Mesenchymal stem cell (in vitro differentiated cells and primary cell): ENCODE measurements at regions not wholly inside any gene's neighbourhood (a gene's known extent, or its start where the extent isn't known, plus 50 kb on each side); places are given as distances from the start of the nearest gene placed in this dataset.
A peak's percentile ranks its signal among the peaks of the same experiment; 100 is the strongest.

Source experiments
- DNase-seq: peaks from one replicate; pipeline ENCODE4 v3.0.0-alpha.2; 2013
- H2AFZ ChIP-seq: one replicate; pipeline ENCODE4 v1.6.1; 2013; ENCODE audit warnings: low read depth, mild to moderate bottlenecking, control low read depth, inconsistent platforms, low read length, moderate library complexity
- H2AK5ac ChIP-seq: 2 replicates; pipeline ENCODE4 v1.6.1; 2013; ENCODE audit warnings: low read length, moderate library complexity, mild to moderate bottlenecking, inconsistent platforms; ENCODE audit not compliant: severe bottlenecking
- H2BK120ac ChIP-seq: one replicate; pipeline ENCODE4 v1.6.1; 2013; ENCODE audit warnings: low read depth, mild to moderate bottlenecking, inconsistent platforms, low read length, moderate library complexity
- H2BK12ac ChIP-seq, 2 experiments: one replicate each; pipeline ENCODE4 v1.6.1; 2013; ENCODE audit warnings: inconsistent platforms in 2 of 2, low read length in 2 of 2, mild to moderate bottlenecking in 2 of 2, moderate library complexity in 2 of 2, control low read depth in 1 of 2
- H2BK15ac ChIP-seq: one replicate; pipeline ENCODE4 v1.6.1; 2013; ENCODE audit warnings: mild to moderate bottlenecking, low read depth, inconsistent platforms; ENCODE audit not compliant: poor library complexity, severe bottlenecking
- H2BK5ac ChIP-seq: 2 replicates; pipeline ENCODE4 v1.6.1; 2013; ENCODE audit warnings: low read depth, mild to moderate bottlenecking, low read length, control low read depth, inconsistent platforms; ENCODE audit not compliant: poor library complexity, severe bottlenecking
- H3K14ac ChIP-seq, 2 experiments: one replicate each; pipeline ENCODE4 v1.6.1; 2013; ENCODE audit warnings: inconsistent platforms in 2 of 2, low read length in 2 of 2, control low read depth in 1 of 2, mild to moderate bottlenecking in 1 of 2, moderate library complexity in 1 of 2
- H3K18ac ChIP-seq, 2 experiments: one replicate each; pipeline ENCODE4 v1.6.1; 2013; ENCODE audit warnings: inconsistent platforms in 2 of 2, low read length in 2 of 2, control low read depth in 1 of 2, low read depth in 1 of 2, mild to moderate bottlenecking in 1 of 2
- H3K23ac ChIP-seq, 2 experiments: one replicate each; pipeline ENCODE4 v1.6.1; 2013; ENCODE audit warnings: inconsistent platforms in 2 of 2, low read length in 2 of 2, mild to moderate bottlenecking in 2 of 2, moderate library complexity in 2 of 2, control low read depth in 1 of 2
- H3K27ac ChIP-seq: 2 replicates; pipeline ENCODE4 v1.5.1; 2013; ENCODE audit warnings: mild to moderate bottlenecking, moderate library complexity, low read length, control low read depth, inconsistent platforms; ENCODE audit not compliant: poor library complexity, severe bottlenecking
- H3K27me3 ChIP-seq, 2 experiments: 2 replicates each; pipeline versions ENCODE4 v1.6.1 to v1.7.0; 2013; ENCODE audit warnings: low read length in 2 of 2, mild to moderate bottlenecking in 2 of 2, moderate library complexity in 2 of 2, control low read depth in 1 of 2, inconsistent platforms in 1 of 2; ENCODE audit not compliant: control insufficient read depth in 1 of 2, insufficient read depth in 1 of 2
- H3K36me3 ChIP-seq, 2 experiments: 2 replicates each; pipeline versions ENCODE4 v1.6.1 to v1.7.0; 2013; ENCODE audit warnings: low read length in 2 of 2, control low read depth in 1 of 2, inconsistent platforms in 1 of 2, low read depth in 1 of 2, mild to moderate bottlenecking in 1 of 2; ENCODE audit not compliant: insufficient read depth in 2 of 2, control insufficient read depth in 1 of 2
- H3K4ac ChIP-seq, 2 experiments: one replicate each; pipeline ENCODE4 v1.6.1; 2013; ENCODE audit warnings: inconsistent platforms in 2 of 2, low read length in 2 of 2, mild to moderate bottlenecking in 2 of 2, moderate library complexity in 2 of 2, control low read depth in 1 of 2, low read depth in 1 of 2
- H3K4me1 ChIP-seq: 2 replicates; pipeline ENCODE4 v1.6.1; 2013; ENCODE audit warnings: low read depth, low read length, control low read depth; ENCODE audit not compliant: control insufficient read depth, insufficient read depth
- H3K4me2 ChIP-seq: 2 replicates; pipeline ENCODE4 v1.6.1; 2013; ENCODE audit warnings: low read length, mild to moderate bottlenecking, inconsistent platforms; ENCODE audit not compliant: poor library complexity, severe bottlenecking
- H3K4me3 ChIP-seq, 2 experiments: 2 replicates each; pipeline versions ENCODE4 v1.5.1 to v1.7.0; 2013; ENCODE audit warnings: low read length in 2 of 2, mild to moderate bottlenecking in 2 of 2, control low read depth in 1 of 2, low read depth in 1 of 2; ENCODE audit not compliant: insufficient read depth in 1 of 2
- H3K79me1 ChIP-seq: replicated peaks from 2 replicates; pipeline ENCODE4 v1.6.1; 2013; ENCODE audit warnings: mild to moderate bottlenecking, control low read depth, low read length, inconsistent platforms; ENCODE audit not compliant: poor library complexity, severe bottlenecking
- H3K9ac ChIP-seq: 2 replicates; pipeline ENCODE4 v1.7.0; 2013; ENCODE audit warnings: mild to moderate bottlenecking, low read length, moderate library complexity
- H3K9me3 ChIP-seq: 2 replicates; pipeline ENCODE4 v1.7.0; 2013; ENCODE audit warnings: mild to moderate bottlenecking, low read length; ENCODE audit not compliant: control insufficient read depth
- H4K8ac ChIP-seq: one replicate; pipeline ENCODE4 v1.6.1; 2013; ENCODE audit warnings: inconsistent platforms, mild to moderate bottlenecking, low read length, moderate library complexity
- H4K91ac ChIP-seq: one replicate; pipeline ENCODE4 v1.6.1; 2013; ENCODE audit warnings: mild to moderate bottlenecking, low read length, inconsistent platforms
- WGBS: methylation state at CpG from one replicate; pipeline ENCODE4 v1.1.7; 2013; ENCODE audit warnings: mixed read lengths; 5-methylcytosine and 5-hydroxymethylcytosine counted together

GRCh38 chr2:164069540-164069939, 333.7 kb upstream of the FIGN start:
- Histone ChIP-seq H2BK5ac (no peak overlapping the region), H2BK15ac (no peak overlapping the region), H3K4me1 (no peaks in the 10 kb centered on the region), H3K27ac (no peak overlapping the region), H3K27me3 (no peaks in the 10 kb centered on the region), H3K4me3 (no peak overlapping the region), H4K8ac (no peak overlapping the region), H3K36me3 (no peaks in the 10 kb centered on the region), H4K91ac (no peak overlapping the region), H3K18ac (no peak overlapping the region), H2BK120ac (no peak overlapping the region), H3K14ac (no peak overlapping the region), H3K4ac (no peak overlapping the region), H2AFZ (no peak overlapping the region), H2AK5ac (no peak overlapping the region), H2BK12ac (no peak overlapping the region), H3K23ac (no peak overlapping the region), H3K79me1 (no peaks in the 10 kb centered on the region), H3K9ac (no peak overlapping the region), H3K9me3 (no peaks in the 10 kb centered on the region), H3K4me2 (no peak overlapping the region)
- no CpG with 5 or more reads among the region's 1 CpG for WGBS
- DNase-seq = no peak

- Histone ChIP-seq H2BK5ac (no peak overlapping the region), H2AFZ (no peak overlapping the region), H3K79me1 (no peaks in the 10 kb centered on the region), H4K8ac (no peak overlapping the region), H4K91ac (no peak overlapping the region), H2BK15ac (no peak overlapping the region), H3K36me3 (no peaks in the 10 kb centered on the region), H3K27me3 (no peaks in the 10 kb centered on the region), H2AK5ac (no peak overlapping the region), H3K18ac (no peak overlapping the region), H3K23ac (no peak overlapping the region), H3K4me1 (no peaks in the 10 kb centered on the region), H3K4ac (no peak overlapping the region), H2BK12ac (no peak overlapping the region), H3K27ac (no peak overlapping the region), H3K9me3 (no peaks in the 10 kb centered on the region), H3K14ac (no peak overlapping the region), H2BK120ac (no peak overlapping the region), H3K4me3 (no peak overlapping the region), H3K9ac (no peak overlapping the region), H3K4me2 (no peak overlapping the region)
- no peak for DNase-seq
Observed at GRCh38 chr2:164068063-164068462, 332.3 kb upstream of the FIGN start.

- DNase-seq = no peak
- WGBS = 67% methylated on average over 1 of the region's 1 CpG
Observed at GRCh38 chr2:164066095-164066494, 330.3 kb upstream of the FIGN start.

GRCh38 chr2:164065038-164065437, 329.2 kb upstream of the FIGN start:
- Histone ChIP-seq H3K18ac (no peak overlapping the region), H4K91ac (no peak overlapping the region), H3K23ac (no peak overlapping the region), H3K4me1 (no peaks in the 10 kb centered on the region), H3K9ac (no peak overlapping the region), H3K27me3 (no peaks in the 10 kb centered on the region), H2BK5ac (no peak overlapping the region), H3K14ac (no peak overlapping the region), H4K8ac (no peak overlapping the region), H3K4me3 (no peak overlapping the region), H3K27ac (no peak overlapping the region), H3K79me1 (no peaks in the 10 kb centered on the region), H2BK15ac (no peak overlapping the region), H2BK120ac (no peak overlapping the region), H3K4ac (no peak overlapping the region), H3K36me3 (no peaks in the 10 kb centered on the region), H2AK5ac (peak overlapping the region; percentile 19), H3K4me2 (no peak overlapping the region), H3K9me3 (no peaks in the 10 kb centered on the region), H2BK12ac (no peak overlapping the region), H2AFZ (no peak overlapping the region)
- no peak for DNase-seq
- 67% methylated on average over 2 of the region's 2 CpGs for WGBS

More at GRCh38 chr2:164066095-164066494, 330.3 kb upstream of the FIGN start:
- H4K91ac ChIP-seq = no peak overlapping the region
- no peaks in the 10 kb centered on the region for H3K9me3 ChIP-seq
- H2AFZ ChIP-seq = no peak overlapping the region
- H2AK5ac ChIP-seq = no peak overlapping the region
- H3K23ac ChIP-seq = no peak overlapping the region
- no peak overlapping the region for H3K9ac ChIP-seq
- H3K36me3 ChIP-seq = no peaks in the 10 kb centered on the region
- no peak overlapping the region for H2BK15ac ChIP-seq
- H3K79me1 ChIP-seq = no peaks in the 10 kb centered on the region
- H3K27ac ChIP-seq = no peak overlapping the region
- no peak overlapping the region for H2BK12ac ChIP-seq
- H2BK120ac ChIP-seq = no peak overlapping the region
- H3K27me3 ChIP-seq = no peaks in the 10 kb centered on the region
- H2BK5ac ChIP-seq = no peak overlapping the region
- no peak overlapping the region for H3K14ac ChIP-seq
- H3K18ac ChIP-seq = no peak overlapping the region
- H4K8ac ChIP-seq = no peak overlapping the region
- no peaks in the 10 kb centered on the region for H3K4me1 ChIP-seq
- no peak overlapping the region for H3K4me2 ChIP-seq
- no peak overlapping the region for H3K4ac ChIP-seq
- H3K4me3 ChIP-seq = no peak overlapping the region
